ENCODE measurements at regions not wholly inside any gene's neighbourhood (a gene's known extent, or its start where the extent isn't known, plus 50 kb on each side); places are given as distances from the start of the nearest gene placed in this dataset.

DNA sequence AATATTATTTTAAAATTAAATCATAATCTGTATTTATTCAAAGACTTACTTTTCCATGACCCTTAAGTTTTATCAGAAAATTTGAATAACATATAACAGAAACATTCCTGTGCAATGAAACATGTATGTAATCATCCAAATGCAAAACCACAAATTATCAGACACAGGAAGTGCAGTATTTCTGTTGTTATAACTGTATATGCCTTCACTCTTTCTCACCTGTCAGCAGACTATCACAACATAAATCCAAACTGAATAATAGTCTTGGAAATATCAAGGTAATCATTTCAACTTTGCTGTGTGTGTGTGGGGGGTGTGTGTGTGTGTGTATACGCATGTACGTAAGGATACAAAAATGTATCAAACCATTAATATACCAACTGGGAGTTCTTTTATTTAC, 285.9 kb downstream of the SLC7A11 start:
- dilution Hi-C loops (cut with MboI; ENCODE audit: extremely low pct_ligation_motif_present, low sequenced_read_pairs): no loop called here
- Histone ChIP-seq H4K20me1 (replicated peaks; ENCODE audit: control insufficient read depth, extremely low read depth, insufficient read depth, low read length) (no peaks in the 10 kb centered on the region), H3K36me3 (ENCODE audit: control insufficient read depth in 2 of 2, extremely low read depth in 1 of 2, insufficient read depth in 2 of 2, low read length in 2 of 2) (no peaks in the 10 kb centered on the region), H3K9me3 (replicated peaks; ENCODE audit: control insufficient read depth, insufficient read depth, low read length) (no peaks in the 10 kb centered on the region), H2AFZ (ENCODE audit: low read depth, low read length) (no peak overlapping the region), H3K4me1 (ENCODE audit: control insufficient read depth, extremely low read depth, insufficient read depth, low read length) (no peaks in the 10 kb centered on the region), H3K4me3 (replicated peaks in 1 of 3; ENCODE audit: insufficient read depth in 1 of 3, low read depth in 1 of 3, low read length in 3 of 3) (no peak overlapping the region), H3K9me1 (replicated peaks; ENCODE audit: control insufficient read depth, extremely low read depth, insufficient read depth, low read length) (no peaks in the 10 kb centered on the region), H3K27me3 (ENCODE audit: control insufficient read depth in 2 of 2, insufficient read depth in 2 of 2, low read length in 2 of 2) (peaks cover 2 to 3% of the 10 kb centered on the region in 2 experiments), H3K27ac (ENCODE audit: insufficient read depth, low read depth, low read length) (no peak overlapping the region), H3K79me2 (ENCODE audit: control insufficient read depth, insufficient read depth, low read length) (no peaks in the 10 kb centered on the region), H3K4me2 (ENCODE audit: insufficient read depth, low read length) (no peak overlapping the region), H3K9ac (replicated peaks; ENCODE audit: extremely low read depth, insufficient read depth, low read length) (no peak overlapping the region)
- FAIRE-seq (no peak), DNase-seq (ENCODE audit: low read depth, low spot score) (no peak)
- intact Hi-C loops (cut with micrococcal nuclease): no loop called here
- BruUV-seq (replicated peaks): no TSS peak
- no peak for TF ChIP-seq EZH2 (IDR thresholded peaks at IDR 0.05; ENCODE audit: borderline replicate concordance, low read depth, low read length, severe bottlenecking)
- TF ChIP-seq, protein P1, sequence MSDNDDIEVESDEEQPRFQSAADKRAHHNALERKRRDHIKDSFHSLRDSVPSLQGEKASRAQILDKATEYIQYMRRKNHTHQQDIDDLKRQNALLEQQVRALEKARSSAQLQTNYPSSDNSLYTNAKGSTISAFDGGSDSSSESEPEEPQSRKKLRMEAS (IDR thresholded peaks at IDR 0.05; ENCODE audit: insufficient read depth, insufficient read length): no peak
- no peak for TF ChIP-seq JUN (IDR thresholded peaks at IDR 0.05; ENCODE audit: borderline replicate concordance, insufficient read depth, insufficient read length, low read depth)
- TF ChIP-seq, protein P2, sequence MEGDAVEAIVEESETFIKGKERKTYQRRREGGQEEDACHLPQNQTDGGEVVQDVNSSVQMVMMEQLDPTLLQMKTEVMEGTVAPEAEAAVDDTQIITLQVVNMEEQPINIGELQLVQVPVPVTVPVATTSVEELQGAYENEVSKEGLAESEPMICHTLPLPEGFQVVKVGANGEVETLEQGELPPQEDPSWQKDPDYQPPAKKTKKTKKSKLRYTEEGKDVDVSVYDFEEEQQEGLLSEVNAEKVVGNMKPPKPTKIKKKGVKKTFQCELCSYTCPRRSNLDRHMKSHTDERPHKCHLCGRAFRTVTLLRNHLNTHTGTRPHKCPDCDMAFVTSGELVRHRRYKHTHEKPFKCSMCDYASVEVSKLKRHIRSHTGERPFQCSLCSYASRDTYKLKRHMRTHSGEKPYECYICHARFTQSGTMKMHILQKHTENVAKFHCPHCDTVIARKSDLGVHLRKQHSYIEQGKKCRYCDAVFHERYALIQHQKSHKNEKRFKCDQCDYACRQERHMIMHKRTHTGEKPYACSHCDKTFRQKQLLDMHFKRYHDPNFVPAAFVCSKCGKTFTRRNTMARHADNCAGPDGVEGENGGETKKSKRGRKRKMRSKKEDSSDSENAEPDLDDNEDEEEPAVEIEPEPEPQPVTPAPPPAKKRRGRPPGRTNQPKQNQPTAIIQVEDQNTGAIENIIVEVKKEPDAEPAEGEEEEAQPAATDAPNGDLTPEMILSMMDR (IDR thresholded peaks at IDR 0.05; ENCODE audit: extremely low read depth in 1 of 2, insufficient read depth in 1 of 2, low read depth in 1 of 2, low read length in 2 of 2): no peak
- TF ChIP-seq POLR2AphosphoS5 (IDR thresholded peaks at IDR 0.05; ENCODE audit: insufficient read depth, low read depth, low read length): no peak
- no peak for TF ChIP-seq GATA2 (IDR thresholded peaks at IDR 0.05; ENCODE audit: insufficient read depth, insufficient read length, low read depth, low read length)
- no peak for TF ChIP-seq MYC (IDR thresholded peaks at IDR 0.05; ENCODE audit: low read depth, low read length)
- TF ChIP-seq POLR2A (IDR thresholded peaks at IDR 0.05; ENCODE audit: low read depth, low read length): no peak
- TF ChIP-seq FOS (IDR thresholded peaks at IDR 0.05; ENCODE audit: borderline replicate concordance, insufficient read depth, low read length): no peak
- ChIA-PET POLR2A (no interaction called here), CTCF (interaction anchor here (1.3 kb wide), 1 partner anchor 25 kb away, joined by 4 read pairs; no protein-coding TSS in a partner anchor)

Measured in endothelial cell of umbilical vein (primary cell).